Endothelial cell (in vitro differentiated cells): ENCODE measurements at regions not wholly inside any gene's neighbourhood (a gene's known extent, or its start where the extent isn't known, plus 50 kb on each side); places are given as distances from the start of the nearest gene placed in this dataset.

Experiments used
- DNase-seq: peaks from one replicate; pipeline ENCODE4 v3.0.0; 2021; ENCODE audit warnings: low spot score
- H3K27ac Mint-ChIP-seq: one replicate; pipeline ENCODE4 v1.8.0; 2021; ENCODE audit warnings: mixed read lengths, inconsistent platforms; ENCODE audit not compliant: unreplicated experiment
- H3K27me3 Mint-ChIP-seq: one replicate; pipeline ENCODE4 v1.8.0; 2021; ENCODE audit warnings: mild to moderate bottlenecking, moderate library complexity, mixed read lengths, inconsistent platforms; ENCODE audit not compliant: unreplicated experiment
- H3K36me3 Mint-ChIP-seq: one replicate; pipeline ENCODE4 v1.8.0; 2021; ENCODE audit warnings: mild to moderate bottlenecking, low read depth, mixed read lengths, inconsistent platforms; ENCODE audit not compliant: unreplicated experiment
- H3K4me1 Mint-ChIP-seq: one replicate; pipeline ENCODE4 v1.8.0; 2021; ENCODE audit warnings: mild to moderate bottlenecking, mixed read lengths, inconsistent platforms; ENCODE audit not compliant: unreplicated experiment
- H3K4me3 Mint-ChIP-seq: one replicate; pipeline ENCODE4 v1.8.0; 2021; ENCODE audit warnings: mild to moderate bottlenecking, mixed read lengths, inconsistent platforms; ENCODE audit not compliant: unreplicated experiment
- H3K9me3 Mint-ChIP-seq: one replicate; pipeline ENCODE4 v1.8.0; 2021; ENCODE audit warnings: mixed read lengths, inconsistent platforms; ENCODE audit not compliant: unreplicated experiment
- CTCF ChIP-seq: fragments of 200-600 bp; sonication (generic); IDR thresholded peaks from one replicate; pipeline ENCODE4 v1.5.0; 2021; ENCODE audit warnings: antibody characterized with exemption; ENCODE audit not compliant: unreplicated experiment

GRCh38 chr11:134941326-134941725, 529.3 kb upstream of the B3GAT1 start:
- Mint-ChIP-seq H3K4me1 (peaks cover 9% of the 10 kb centered on the region), H3K4me3 (no peak overlapping the region), H3K9me3 (no peaks in the 10 kb centered on the region), H3K36me3 (peaks cover under 1% of the 10 kb centered on the region), H3K27ac (no peak overlapping the region), H3K27me3 (peaks cover 1% of the 10 kb centered on the region)
- no peak for DNase-seq
- TF ChIP-seq CTCF = no peak

- no peak overlapping the region for H3K4me3 Mint-ChIP-seq
- no peak for TF ChIP-seq CTCF
- no peak for DNase-seq
- no peak overlapping the region for H3K27ac Mint-ChIP-seq
- peaks cover 9% of the 10 kb centered on the region for H3K4me1 Mint-ChIP-seq
- H3K36me3 Mint-ChIP-seq = peaks cover 4% of the 10 kb centered on the region
- H3K27me3 Mint-ChIP-seq = peaks cover 1% of the 10 kb centered on the region
- H3K9me3 Mint-ChIP-seq = no peaks in the 10 kb centered on the region
Observed at GRCh38 chr11:134940441-134941126, 528.5 kb upstream of the B3GAT1 start.

- Mint-ChIP-seq H3K27me3 (peaks cover 1% of the 10 kb centered on the region), H3K4me1 (peaks cover 9% of the 10 kb centered on the region), H3K9me3 (no peaks in the 10 kb centered on the region), H3K27ac (no peak overlapping the region), H3K4me3 (no peak overlapping the region), H3K36me3 (peaks cover 4% of the 10 kb centered on the region)
- peak; percentile 67 for DNase-seq
- TF ChIP-seq CTCF = no peak
Observed at GRCh38 chr11:134939905-134940304, 527.9 kb upstream of the B3GAT1 start.

- H3K4me3 Mint-ChIP-seq = no peak overlapping the region
Observed at GRCh38 chr11:134939031-134939430, 527.0 kb upstream of the B3GAT1 start.

More at GRCh38 chr11:134939031-134939430, 527.0 kb upstream of the B3GAT1 start:
- H3K9me3 Mint-ChIP-seq = no peaks in the 10 kb centered on the region
- no peak for TF ChIP-seq CTCF
- H3K27me3 Mint-ChIP-seq = peaks cover 3% of the 10 kb centered on the region
- no peak for DNase-seq
- peaks cover 9% of the 10 kb centered on the region for H3K4me1 Mint-ChIP-seq
- H3K36me3 Mint-ChIP-seq = peaks cover 4% of the 10 kb centered on the region
- H3K27ac Mint-ChIP-seq = no peak overlapping the region
